ENCODE measurements at regions not wholly inside any gene's neighbourhood (a gene's known extent, or its start where the extent isn't known, plus 50 kb on each side); places are given as distances from the start of the nearest gene placed in this dataset.

DNA sequence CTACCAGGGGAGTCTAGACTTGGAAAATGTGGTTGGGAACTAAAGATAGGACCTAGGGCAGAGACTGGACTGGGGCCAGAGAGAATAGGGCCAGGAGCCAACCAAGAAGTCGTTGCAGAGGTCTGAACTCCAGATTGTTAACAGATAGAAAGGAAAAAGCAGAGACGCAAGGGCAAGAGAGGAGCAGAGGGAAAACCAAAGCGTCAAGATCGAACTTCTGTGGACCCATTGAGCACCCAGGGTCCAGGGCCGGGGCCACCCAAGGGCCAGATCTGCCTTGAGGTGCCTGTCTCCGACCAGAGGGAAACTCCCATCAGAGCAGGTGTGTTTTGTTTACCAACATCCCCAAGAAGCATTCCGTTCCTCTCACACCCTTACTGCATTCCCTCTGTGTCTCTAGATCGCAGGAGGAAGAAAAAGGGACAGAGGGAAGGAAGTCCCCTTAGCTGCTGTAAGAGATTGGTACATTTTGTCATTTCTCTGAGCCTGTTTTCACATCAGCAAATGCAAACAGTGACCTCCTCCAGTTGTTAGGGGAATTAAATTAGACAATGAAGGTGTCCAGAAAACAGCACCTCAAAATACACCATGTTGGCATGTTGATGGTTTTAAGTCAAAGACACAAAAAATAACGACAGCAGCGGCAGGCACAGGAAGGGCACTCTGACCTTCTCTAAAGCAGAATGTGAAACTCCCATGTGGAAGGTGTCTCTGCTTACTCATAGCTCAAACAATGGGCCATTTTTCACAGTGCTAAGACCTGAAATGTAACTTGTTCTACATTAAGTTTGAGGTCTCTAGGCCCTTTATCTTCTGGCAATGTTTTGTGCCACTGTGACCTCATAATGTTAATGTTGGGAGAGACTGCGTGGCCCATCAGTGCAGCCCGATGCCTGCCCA, 105.8 kb upstream of the RAB4A start:
- no peak for TF ChIP-seq POLR2AphosphoS5 (IDR thresholded peaks at IDR 0.05)
- TF ChIP-seq EP300 (IDR thresholded peaks at IDR 0.05), result no peak
- TF ChIP-seq, protein P1, sequence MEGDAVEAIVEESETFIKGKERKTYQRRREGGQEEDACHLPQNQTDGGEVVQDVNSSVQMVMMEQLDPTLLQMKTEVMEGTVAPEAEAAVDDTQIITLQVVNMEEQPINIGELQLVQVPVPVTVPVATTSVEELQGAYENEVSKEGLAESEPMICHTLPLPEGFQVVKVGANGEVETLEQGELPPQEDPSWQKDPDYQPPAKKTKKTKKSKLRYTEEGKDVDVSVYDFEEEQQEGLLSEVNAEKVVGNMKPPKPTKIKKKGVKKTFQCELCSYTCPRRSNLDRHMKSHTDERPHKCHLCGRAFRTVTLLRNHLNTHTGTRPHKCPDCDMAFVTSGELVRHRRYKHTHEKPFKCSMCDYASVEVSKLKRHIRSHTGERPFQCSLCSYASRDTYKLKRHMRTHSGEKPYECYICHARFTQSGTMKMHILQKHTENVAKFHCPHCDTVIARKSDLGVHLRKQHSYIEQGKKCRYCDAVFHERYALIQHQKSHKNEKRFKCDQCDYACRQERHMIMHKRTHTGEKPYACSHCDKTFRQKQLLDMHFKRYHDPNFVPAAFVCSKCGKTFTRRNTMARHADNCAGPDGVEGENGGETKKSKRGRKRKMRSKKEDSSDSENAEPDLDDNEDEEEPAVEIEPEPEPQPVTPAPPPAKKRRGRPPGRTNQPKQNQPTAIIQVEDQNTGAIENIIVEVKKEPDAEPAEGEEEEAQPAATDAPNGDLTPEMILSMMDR (IDR thresholded peaks at IDR 0.05), result no peak
- TF ChIP-seq POLR2A (IDR thresholded peaks at IDR 0.05), result no peak

All from sigmoid colon (tissue), 4 donors.